WTC11 (cell line): ENCODE measurements at regions not wholly inside any gene's neighbourhood (a gene's known extent, or its start where the extent isn't known, plus 50 kb on each side); places are given as distances from the start of the nearest gene placed in this dataset.

Experiments used
- ATAC-seq: fragments of 200-7000 bp; cut with Tn5 transposase; 2 replicates; pipeline ENCODE4 v1.10.0; 2021; ENCODE audit warnings: mild to moderate bottlenecking, moderate library complexity
- CTCF ChIA-PET: fragments of 300-600 bp; sonication (Branson Sonifier 250); formaldehyde crosslinking; loops from one replicate; lab custom pipeline; 2021; ENCODE audit warnings: antibody characterized with exemption; lab: Charles Lee
- POLR2A ChIA-PET: fragments of 350-600 bp; sonication (Branson Sonifier 250); formaldehyde crosslinking; loops from one replicate; lab custom pipeline; 2021; ENCODE audit warnings: antibody characterized with exemption; lab: Charles Lee
- DNase-seq: peaks from one replicate; pipeline ENCODE4 v3.0.0; 2021; ENCODE audit warnings: low spot score
- H3K27ac Mint-ChIP-seq: 2 replicates; pipeline ENCODE4 v1.8.0; 2021; ENCODE audit warnings: mixed read lengths
- H3K27me3 Mint-ChIP-seq: 2 replicates; pipeline ENCODE4 v1.8.0; 2021; ENCODE audit warnings: low read depth, mild to moderate bottlenecking, moderate library complexity, mixed read lengths
- H3K36me3 Mint-ChIP-seq: 2 replicates; pipeline ENCODE4 v1.8.0; 2021; ENCODE audit warnings: mixed read lengths
- H3K4me1 Mint-ChIP-seq: 2 replicates; pipeline ENCODE4 v1.8.0; 2022; ENCODE audit warnings: mixed read lengths
- H3K4me3 Mint-ChIP-seq: 2 replicates; pipeline ENCODE4 v1.8.0; 2021; ENCODE audit warnings: mild to moderate bottlenecking, moderate library complexity, mixed read lengths
- H3K9me3 Mint-ChIP-seq: 2 replicates; pipeline ENCODE4 v1.8.0; 2021; ENCODE audit warnings: mixed read lengths
- ARID4B ChIP-seq: sonication (generic); formaldehyde crosslinking; IDR thresholded peaks from 2 replicates; pipeline ENCODE4 v1.8.0; 2023; ENCODE audit warnings: missing genetic modification reagents, mild to moderate bottlenecking, borderline replicate concordance
- ATF3 ChIP-seq: sonication (generic); formaldehyde crosslinking; conservative IDR thresholded peaks from 2 replicates; pipeline ENCODE4 v1.8.1; 2022; ENCODE audit warnings: mild to moderate bottlenecking, missing genetic modification reagents
- ATF6 ChIP-seq: sonication (generic); formaldehyde crosslinking; IDR thresholded peaks from 2 replicates; pipeline ENCODE4 v1.8.1; 2023; ENCODE audit warnings: mild to moderate bottlenecking, missing genetic modification reagents
- CREM ChIP-seq: sonication (generic); formaldehyde crosslinking; IDR thresholded peaks from 2 replicates; pipeline ENCODE4 v1.8.1; 2022; ENCODE audit warnings: mild to moderate bottlenecking, missing genetic modification reagents, moderate library complexity
- ETV6 ChIP-seq: sonication (generic); formaldehyde crosslinking; IDR thresholded peaks from 2 replicates; pipeline ENCODE4 v1.8.1; 2022; ENCODE audit warnings: mild to moderate bottlenecking, missing genetic modification reagents
- JUN ChIP-seq: sonication (generic); formaldehyde crosslinking; IDR thresholded peaks from 2 replicates; pipeline ENCODE4 v1.8.0; 2023; ENCODE audit warnings: mild to moderate bottlenecking, missing genetic modification reagents
- KAT7 ChIP-seq: sonication (generic); formaldehyde crosslinking; IDR thresholded peaks from 2 replicates; pipeline ENCODE4 v1.8.1; 2023; ENCODE audit warnings: missing genetic modification reagents, mild to moderate bottlenecking, borderline replicate concordance
- MXD4 ChIP-seq: fragments of 250-450 bp; sonication (Bioruptor Pico); IDR thresholded peaks from 2 replicates; pipeline ENCODE4 v1.8.0; 2021; ENCODE audit warnings: mild to moderate bottlenecking, moderate library complexity, borderline replicate concordance
- NFE2L1 ChIP-seq: sonication (generic); formaldehyde crosslinking; IDR thresholded peaks from 2 replicates; pipeline ENCODE4 v1.8.1; 2023; ENCODE audit warnings: missing genetic modification reagents
- NFYB ChIP-seq: sonication (generic); formaldehyde crosslinking; conservative IDR thresholded peaks from 2 replicates; pipeline ENCODE4 v1.8.0; 2022; ENCODE audit warnings: low read depth, missing genetic modification reagents
- NR3C1 ChIP-seq: sonication (generic); formaldehyde crosslinking; conservative IDR thresholded peaks from 2 replicates; pipeline ENCODE4 v1.8.1; 2023; ENCODE audit warnings: low read depth, mild to moderate bottlenecking, missing genetic modification reagents
- OVOL2 ChIP-seq: fragments of 250-450 bp; sonication (Bioruptor Pico); IDR thresholded peaks from 2 replicates; pipeline ENCODE4 v1.9.0; 2021; ENCODE audit warnings: mild to moderate bottlenecking, borderline replicate concordance
- PREB ChIP-seq: sonication (generic); formaldehyde crosslinking; IDR thresholded peaks from 2 replicates; pipeline ENCODE4 v1.8.1; 2022; ENCODE audit warnings: mild to moderate bottlenecking, missing genetic modification reagents, moderate library complexity, borderline replicate concordance
- RELA ChIP-seq: sonication (generic); formaldehyde crosslinking; IDR thresholded peaks from 2 replicates; pipeline ENCODE4 v1.8.1; 2022; ENCODE audit warnings: missing genetic modification reagents, mild to moderate bottlenecking, borderline replicate concordance
- SMAD3 ChIP-seq: sonication (generic); formaldehyde crosslinking; IDR thresholded peaks from 2 replicates; pipeline ENCODE4 v1.8.0; 2022; ENCODE audit warnings: missing genetic modification reagents, mild to moderate bottlenecking, borderline replicate concordance
- SMAD4 ChIP-seq: sonication (generic); formaldehyde crosslinking; IDR thresholded peaks from 2 replicates; pipeline ENCODE4 v1.8.0; 2022; ENCODE audit warnings: mild to moderate bottlenecking, missing genetic modification reagents
- TCF7 ChIP-seq: sonication (generic); formaldehyde crosslinking; IDR thresholded peaks from 2 replicates; pipeline ENCODE4 v1.8.0; 2022; ENCODE audit warnings: mild to moderate bottlenecking, low read depth, missing genetic modification reagents, moderate library complexity
- ZNF281 ChIP-seq: sonication (generic); formaldehyde crosslinking; IDR thresholded peaks from 2 replicates; pipeline ENCODE4 v1.8.0; 2023; ENCODE audit warnings: mild to moderate bottlenecking, missing genetic modification reagents
- ZSCAN18 ChIP-seq: fragments of 250-450 bp; sonication (Bioruptor Pico); IDR thresholded peaks from 2 replicates; pipeline ENCODE4 v2.1.2; 2022; ENCODE audit warnings: mild to moderate bottlenecking, moderate library complexity

- peaks cover 45% of the 10 kb centered on the region for H3K9me3 Mint-ChIP-seq
- peaks cover 21% of the 10 kb centered on the region for H3K36me3 Mint-ChIP-seq
- ChIA-PET POLR2A (no interaction called here), CTCF (interaction anchor here (1.5 kb wide), 1 partner anchor 21 kb away, joined by 4 read pairs; no protein-coding TSS in a partner anchor)
- no peaks in the 10 kb centered on the region for H3K4me1 Mint-ChIP-seq
- no peak overlapping the region for H3K4me3 Mint-ChIP-seq
- ATAC-seq, result no peak
- no peak overlapping the region for H3K27ac Mint-ChIP-seq
- no peak for DNase-seq
- H3K27me3 Mint-ChIP-seq, result peaks cover 3% of the 10 kb centered on the region; the same call in 1 of the 2 replicates
- TF ChIP-seq TCF7 (CRISPR knock-in tag), result no peak
- no peak for TF ChIP-seq NFYB (CRISPR knock-in tag)
- TF ChIP-seq RELA (CRISPR knock-in tag), result no peak
- TF ChIP-seq ATF3 (CRISPR knock-in tag), result no peak
- TF ChIP-seq NFE2L1 (CRISPR knock-in tag), result no peak
- TF ChIP-seq OVOL2, result no peak
- TF ChIP-seq SMAD4 (CRISPR knock-in tag), result no peak
Measured at GRCh38 chr1:198809247-198809646, 170.4 kb downstream of the PTPRC start.

- ChIA-PET POLR2A (no interaction called here), CTCF (interaction anchor here (1.0 kb wide), 1 partner anchor 23 kb away, joined by 3 read pairs; no protein-coding TSS in a partner anchor)
- peaks cover 37% of the 10 kb centered on the region for H3K36me3 Mint-ChIP-seq
- no peak overlapping the region for H3K27ac Mint-ChIP-seq
- H3K27me3 Mint-ChIP-seq, result peaks cover 7% of the 10 kb centered on the region; the same call in 1 of the 2 replicates
- H3K4me1 Mint-ChIP-seq, result no peaks in the 10 kb centered on the region
- ATAC-seq (no peak), DNase-seq (no peak)
- TF ChIP-seq KAT7 (CRISPR knock-in tag) (no peak), NR3C1 (CRISPR knock-in tag) (no peak), PREB (CRISPR knock-in tag) (no peak), MXD4 (CRISPR knock-in tag) (no peak), SMAD3 (CRISPR knock-in tag) (no peak), ZSCAN18 (CRISPR knock-in tag) (no peak), CREM (CRISPR knock-in tag) (no peak)
- H3K9me3 Mint-ChIP-seq, result peaks cover 66% of the 10 kb centered on the region
- no peak overlapping the region for H3K4me3 Mint-ChIP-seq
Measured at GRCh38 chr1:198811449-198811848, 172.6 kb downstream of the PTPRC start.

GRCh38 chr1:198823626-198824025 lies 184.8 kb downstream of the PTPRC start:
- ATAC-seq (no peak), DNase-seq (no peak)
- Mint-ChIP-seq H3K4me1 (peaks cover 10% of the 10 kb centered on the region), H3K27ac (no peak overlapping the region), H3K9me3 (no peaks in the 10 kb centered on the region), H3K4me3 (no peak overlapping the region), H3K36me3 (no peaks in the 10 kb centered on the region), H3K27me3 (no peaks in the 10 kb centered on the region)
- ChIA-PET CTCF (no interaction called here), POLR2A (no interaction called here)
- TF ChIP-seq ETV6 (no peak), ATF6 (CRISPR knock-in tag) (no peak), ARID4B (no peak), ZNF281 (no peak), JUN (no peak)
